Smooth muscle cell (in vitro differentiated cells): ENCODE measurements at regions not wholly inside any gene's neighbourhood (a gene's known extent, or its start where the extent isn't known, plus 50 kb on each side); places are given as distances from the start of the nearest gene placed in this dataset.
"Not testable (repeated sequence)": the region's sequence is repeated elsewhere in the genome, so short reads cannot be mapped to it uniquely, and the experiment has no call there.

Experiments
- DNase-seq: peaks from one replicate; lab custom pipeline; 2025; ENCODE audit not compliant: unreplicated experiment; lab: John Stamatoyannopoulos, UW
- H2AFZ ChIP-seq: fragments of 200-600 bp; sonication (generic); 2 replicates; pipeline ENCODE4 v1.6.0; 2016; ENCODE audit warnings: antibody characterized with exemption, low read depth, mild to moderate bottlenecking
- H3F3A ChIP-seq: fragments of 200-600 bp; sonication (generic); 2 replicates; pipeline ENCODE4 v1.6.0; 2017; ENCODE audit warnings: antibody characterized with exemption, low read depth
- H3K27ac ChIP-seq: fragments of 200-600 bp; sonication (generic); 2 replicates; pipeline ENCODE4 v1.5.1; 2016; ENCODE audit warnings: low read depth, mild to moderate bottlenecking
- H3K27me3 ChIP-seq: fragments of 200-600 bp; sonication (generic); 2 replicates; pipeline ENCODE4 v1.6.1; 2016; ENCODE audit warnings: low read depth, mild to moderate bottlenecking
- H3K36me3 ChIP-seq: fragments of 200-600 bp; sonication (generic); 2 replicates; pipeline ENCODE4 v1.5.1; 2016; ENCODE audit warnings: low read depth
- H3K4me1 ChIP-seq: fragments of 200-600 bp; sonication (generic); 2 replicates; pipeline ENCODE4 v1.5.1; 2016; ENCODE audit warnings: low read depth
- H3K4me2 ChIP-seq: fragments of 200-600 bp; sonication (generic); 2 replicates; pipeline ENCODE4 v1.6.0; 2016; ENCODE audit warnings: mild to moderate bottlenecking
- H3K4me3 ChIP-seq: fragments of 200-600 bp; sonication (generic); 2 replicates; pipeline ENCODE4 v1.5.1; 2016; ENCODE audit warnings: mild to moderate bottlenecking
- H3K79me2 ChIP-seq: fragments of 200-600 bp; sonication (generic); 2 replicates; pipeline ENCODE4 v1.6.0; 2016; ENCODE audit warnings: low read depth, mild to moderate bottlenecking
- H3K9ac ChIP-seq: fragments of 200-600 bp; sonication (generic); 2 replicates; pipeline ENCODE4 v1.6.0; 2016; ENCODE audit warnings: low read depth
- H3K9me3 ChIP-seq: fragments of 200-600 bp; sonication (generic); replicated peaks from 2 replicates; pipeline ENCODE4 v1.5.1; 2016; ENCODE audit warnings: low read depth
- H4K20me1 ChIP-seq: fragments of 200-600 bp; sonication (generic); 2 replicates; pipeline ENCODE4 v1.6.0; 2016; ENCODE audit warnings: low read depth
- CTCF ChIP-seq: fragments of 200-600 bp; sonication (generic); IDR thresholded peaks from 2 replicates; pipeline ENCODE4 v1.5.1; 2017; ENCODE audit warnings: borderline replicate concordance, mild to moderate bottlenecking, antibody characterized with exemption; ENCODE audit not compliant: insufficient read depth, poor library complexity, severe bottlenecking
- WGBS: methylation state at CpG from one replicate; pipeline ENCODE4 v1.1.7; 2016; ENCODE audit warnings: low lambda C conversion rate; 5-methylcytosine and 5-hydroxymethylcytosine counted together

DNA sequence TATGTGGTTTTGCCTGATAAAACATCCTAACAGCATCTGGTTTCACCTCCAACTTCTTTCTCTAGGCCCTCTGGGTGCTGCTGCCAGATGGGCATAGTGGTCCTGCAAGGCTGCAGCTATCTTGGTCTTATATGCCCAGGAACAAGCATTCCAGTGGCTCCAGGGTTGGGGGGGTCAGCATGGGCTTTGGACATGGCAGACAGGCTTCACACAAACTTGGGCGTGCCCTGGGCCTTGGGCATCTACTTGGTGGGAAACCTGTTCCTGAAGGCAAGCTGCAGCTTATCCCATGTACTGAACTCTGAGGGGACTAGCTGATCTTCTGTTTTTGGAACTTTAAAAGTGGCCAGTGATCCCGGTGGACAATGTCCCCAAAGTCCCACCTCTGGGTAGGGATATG, 54.9 kb upstream of the ZNF678 start:
- Histone ChIP-seq H3K4me3 (no peak overlapping the region), H2AFZ (no peak overlapping the region), H3K4me1 (no peaks in the 10 kb centered on the region), H3K27ac (no peak overlapping the region), H3F3A (no peaks in the 10 kb centered on the region), H4K20me1 (no peaks in the 10 kb centered on the region), H3K36me3 (no peaks in the 10 kb centered on the region), H3K27me3 (no peaks in the 10 kb centered on the region), H3K9me3 (no peaks in the 10 kb centered on the region), H3K9ac (no peak overlapping the region), H3K4me2 (no peak overlapping the region), H3K79me2 (no peaks in the 10 kb centered on the region)
- no peak for TF ChIP-seq CTCF
- DNase-seq: no peak
- 90% methylated on average over 2 of the region's 2 CpGs for WGBS

DNA sequence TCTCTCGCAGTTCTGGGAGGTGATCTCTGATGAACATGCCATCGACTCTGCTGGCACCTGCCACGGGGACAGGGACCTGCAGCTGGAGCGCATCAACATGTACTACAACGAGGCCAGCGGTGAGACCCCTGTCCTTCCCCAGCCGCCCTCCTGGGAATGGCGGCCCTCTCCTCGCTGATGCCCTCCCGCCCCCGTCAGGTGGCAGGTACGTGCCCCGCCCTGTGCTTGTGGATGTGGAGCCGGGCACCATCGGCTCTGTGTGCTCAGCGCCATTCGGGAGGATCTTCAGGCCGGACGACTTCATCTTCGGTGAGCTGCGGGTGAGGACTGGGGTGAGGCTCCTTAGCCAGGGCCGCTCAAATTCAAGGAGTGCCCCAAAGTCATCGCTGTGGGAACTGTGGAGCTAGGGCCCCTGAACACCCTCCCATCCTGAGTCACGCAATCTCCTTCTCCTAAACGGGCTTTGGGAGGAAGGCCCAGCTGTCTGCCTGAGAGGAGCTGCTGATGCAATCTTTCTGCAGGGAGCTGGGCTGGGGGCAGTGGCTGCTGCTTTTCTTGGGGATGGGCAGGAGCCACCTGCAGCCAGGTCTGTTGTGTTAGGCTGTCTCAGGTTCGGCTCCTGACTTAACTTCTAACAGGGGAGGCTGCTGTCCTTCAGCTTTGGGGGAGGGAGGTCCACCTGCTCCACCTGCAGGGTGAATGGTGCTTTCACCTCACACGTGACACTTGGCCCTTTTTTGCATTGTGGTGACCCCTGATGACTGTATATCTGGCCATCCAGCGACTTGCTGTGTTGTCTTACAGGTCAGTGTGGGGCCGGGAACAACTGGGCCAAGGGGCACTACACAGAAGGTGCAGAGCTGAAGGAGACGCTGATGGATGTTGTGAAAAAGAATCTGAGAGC, 56.6 kb upstream of the ZNF678 start:
- H3K4me1 ChIP-seq, H3K9me3 ChIP-seq, H3K27me3 ChIP-seq, H3K79me2 ChIP-seq, H3F3A ChIP-seq, H3K4me2 ChIP-seq, H3K4me3 ChIP-seq, H2AFZ ChIP-seq, H3K9ac ChIP-seq, DNase-seq, H4K20me1 ChIP-seq, H3K27ac ChIP-seq, H3K36me3 ChIP-seq: not testable (repeated sequence)
- WGBS: no CpG with 5 or more reads among the region's 30 CpGs

- not testable (repeated sequence) for H3K4me2 ChIP-seq, H3K4me3 ChIP-seq, H3F3A ChIP-seq, H3K4me1 ChIP-seq, DNase-seq, H3K36me3 ChIP-seq, H3K9ac ChIP-seq, H3K27ac ChIP-seq, H4K20me1 ChIP-seq, H3K79me2 ChIP-seq, H3K9me3 ChIP-seq, H3K27me3 ChIP-seq, H2AFZ ChIP-seq
- WGBS: 56% methylated on average over 3 of the region's 5 CpGs
Measured at GRCh38 chr1:227496045-227496444, 67.3 kb upstream of the ZNF678 start.

GRCh38 chr1:227493863-227494551, 69.3 kb upstream of the ZNF678 start:
- WGBS: 50% methylated on average over 1 of the region's 14 CpGs

DNA sequence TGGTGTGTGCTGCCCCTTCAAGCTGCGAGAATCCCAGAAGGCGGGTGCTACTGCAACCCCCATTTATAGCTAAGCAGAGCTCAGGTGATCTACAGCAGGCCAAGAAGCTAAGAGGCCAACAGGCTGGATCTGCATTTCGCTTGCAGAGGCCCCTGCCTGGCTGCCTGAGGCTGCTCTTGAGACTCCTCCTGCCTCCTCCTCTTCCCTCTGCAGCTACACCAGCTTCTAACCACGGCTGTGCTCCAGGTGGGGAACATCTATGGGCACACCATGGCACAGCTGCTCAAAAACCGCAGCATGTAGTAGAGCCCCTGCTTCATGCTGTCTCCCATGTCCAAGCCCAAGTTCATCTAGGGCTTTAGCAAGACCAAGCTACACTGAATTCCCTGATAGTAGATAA, 72.9 kb upstream of the ZNF678 start:
- no peak overlapping the region for H3K27ac ChIP-seq
- no peaks in the 10 kb centered on the region for H3K9me3 ChIP-seq
- DNase-seq: no peak
- no peaks in the 10 kb centered on the region for H3K27me3 ChIP-seq
- no peak overlapping the region for H3K4me3 ChIP-seq
- no peaks in the 10 kb centered on the region for H3K79me2 ChIP-seq
- no peak overlapping the region for H3K9ac ChIP-seq
- WGBS: 81% methylated on average over 5 of the region's 5 CpGs
- H3K4me2 ChIP-seq: no peak overlapping the region
- no peak for TF ChIP-seq CTCF
- H3F3A ChIP-seq: no peaks in the 10 kb centered on the region
- H2AFZ ChIP-seq: no peak overlapping the region
- no peaks in the 10 kb centered on the region for H3K4me1 ChIP-seq
- no peaks in the 10 kb centered on the region for H3K36me3 ChIP-seq
- H4K20me1 ChIP-seq: no peaks in the 10 kb centered on the region

More at GRCh38 chr1:227493863-227494551, 69.3 kb upstream of the ZNF678 start:
- DNase-seq, H3K4me3 ChIP-seq, H3K27me3 ChIP-seq, H3K9me3 ChIP-seq, H2AFZ ChIP-seq, H3K4me1 ChIP-seq, H3K79me2 ChIP-seq, H3K36me3 ChIP-seq, H3K9ac ChIP-seq, H3F3A ChIP-seq, H4K20me1 ChIP-seq, H3K27ac ChIP-seq, H3K4me2 ChIP-seq: not testable (repeated sequence)
